ENCODE measurements at regions not wholly inside any gene's neighbourhood (a gene's known extent, or its start where the extent isn't known, plus 50 kb on each side); places are given as distances from the start of the nearest gene placed in this dataset.

- TF ChIP-seq CTCF (IDR thresholded peaks at IDR 0.05) (no peak), EP300 (IDR thresholded peaks at IDR 0.05) (no peak), POLR2A (IDR thresholded peaks at IDR 0.05) (no peak)
These were observed 127.0 kb upstream of the PMFBP1 start for GRCh38 chr16:72298961-72299360.
